ENCODE measurements at regions not wholly inside any gene's neighbourhood (a gene's known extent, or its start where the extent isn't known, plus 50 kb on each side); places are given as distances from the start of the nearest gene placed in this dataset.

DNA sequence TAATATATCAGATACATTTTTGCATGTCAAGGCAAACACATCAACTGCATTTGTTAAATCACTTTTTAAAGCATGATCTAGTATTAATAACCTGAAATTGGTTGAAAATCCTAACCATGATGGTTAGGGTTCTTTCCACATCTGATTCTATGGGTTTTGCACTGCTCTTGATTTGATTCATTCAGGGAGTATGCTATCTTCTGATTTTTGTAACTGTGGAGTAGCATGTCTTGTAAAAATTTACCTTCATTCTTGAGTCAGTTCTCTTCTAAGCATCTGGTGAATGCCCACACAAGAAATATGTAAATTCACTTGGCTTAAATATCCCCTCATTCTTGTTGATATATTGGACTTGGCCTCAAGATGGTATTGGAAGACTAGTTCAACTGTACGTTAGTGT, 178.7 kb downstream of the KLF6 start:
- H3K4me3 ChIP-seq (replicated peaks; ENCODE audit: insufficient read depth, low read length) = no peak overlapping the region
- H3K27me3 ChIP-seq (ENCODE audit: insufficient read depth, poor library complexity, severe bottlenecking) = no peaks in the 10 kb centered on the region
- H3K27ac ChIP-seq (replicated peaks) = no peak overlapping the region
- TF ChIP-seq SPI1 (IDR thresholded peaks at IDR 0.05; ENCODE audit: borderline replicate concordance, low read depth) (no peak), GABPA (IDR thresholded peaks at IDR 0.05; ENCODE audit: low read depth) (no peak), POLR2AphosphoS5 (IDR thresholded peaks at IDR 0.05; ENCODE audit: low read depth) (no peak)
- TF ChIP-seq, protein P1, sequence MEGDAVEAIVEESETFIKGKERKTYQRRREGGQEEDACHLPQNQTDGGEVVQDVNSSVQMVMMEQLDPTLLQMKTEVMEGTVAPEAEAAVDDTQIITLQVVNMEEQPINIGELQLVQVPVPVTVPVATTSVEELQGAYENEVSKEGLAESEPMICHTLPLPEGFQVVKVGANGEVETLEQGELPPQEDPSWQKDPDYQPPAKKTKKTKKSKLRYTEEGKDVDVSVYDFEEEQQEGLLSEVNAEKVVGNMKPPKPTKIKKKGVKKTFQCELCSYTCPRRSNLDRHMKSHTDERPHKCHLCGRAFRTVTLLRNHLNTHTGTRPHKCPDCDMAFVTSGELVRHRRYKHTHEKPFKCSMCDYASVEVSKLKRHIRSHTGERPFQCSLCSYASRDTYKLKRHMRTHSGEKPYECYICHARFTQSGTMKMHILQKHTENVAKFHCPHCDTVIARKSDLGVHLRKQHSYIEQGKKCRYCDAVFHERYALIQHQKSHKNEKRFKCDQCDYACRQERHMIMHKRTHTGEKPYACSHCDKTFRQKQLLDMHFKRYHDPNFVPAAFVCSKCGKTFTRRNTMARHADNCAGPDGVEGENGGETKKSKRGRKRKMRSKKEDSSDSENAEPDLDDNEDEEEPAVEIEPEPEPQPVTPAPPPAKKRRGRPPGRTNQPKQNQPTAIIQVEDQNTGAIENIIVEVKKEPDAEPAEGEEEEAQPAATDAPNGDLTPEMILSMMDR (IDR thresholded peaks at IDR 0.05; ENCODE audit: insufficient read depth, low read length) = no peak
- TF ChIP-seq, protein P2, sequence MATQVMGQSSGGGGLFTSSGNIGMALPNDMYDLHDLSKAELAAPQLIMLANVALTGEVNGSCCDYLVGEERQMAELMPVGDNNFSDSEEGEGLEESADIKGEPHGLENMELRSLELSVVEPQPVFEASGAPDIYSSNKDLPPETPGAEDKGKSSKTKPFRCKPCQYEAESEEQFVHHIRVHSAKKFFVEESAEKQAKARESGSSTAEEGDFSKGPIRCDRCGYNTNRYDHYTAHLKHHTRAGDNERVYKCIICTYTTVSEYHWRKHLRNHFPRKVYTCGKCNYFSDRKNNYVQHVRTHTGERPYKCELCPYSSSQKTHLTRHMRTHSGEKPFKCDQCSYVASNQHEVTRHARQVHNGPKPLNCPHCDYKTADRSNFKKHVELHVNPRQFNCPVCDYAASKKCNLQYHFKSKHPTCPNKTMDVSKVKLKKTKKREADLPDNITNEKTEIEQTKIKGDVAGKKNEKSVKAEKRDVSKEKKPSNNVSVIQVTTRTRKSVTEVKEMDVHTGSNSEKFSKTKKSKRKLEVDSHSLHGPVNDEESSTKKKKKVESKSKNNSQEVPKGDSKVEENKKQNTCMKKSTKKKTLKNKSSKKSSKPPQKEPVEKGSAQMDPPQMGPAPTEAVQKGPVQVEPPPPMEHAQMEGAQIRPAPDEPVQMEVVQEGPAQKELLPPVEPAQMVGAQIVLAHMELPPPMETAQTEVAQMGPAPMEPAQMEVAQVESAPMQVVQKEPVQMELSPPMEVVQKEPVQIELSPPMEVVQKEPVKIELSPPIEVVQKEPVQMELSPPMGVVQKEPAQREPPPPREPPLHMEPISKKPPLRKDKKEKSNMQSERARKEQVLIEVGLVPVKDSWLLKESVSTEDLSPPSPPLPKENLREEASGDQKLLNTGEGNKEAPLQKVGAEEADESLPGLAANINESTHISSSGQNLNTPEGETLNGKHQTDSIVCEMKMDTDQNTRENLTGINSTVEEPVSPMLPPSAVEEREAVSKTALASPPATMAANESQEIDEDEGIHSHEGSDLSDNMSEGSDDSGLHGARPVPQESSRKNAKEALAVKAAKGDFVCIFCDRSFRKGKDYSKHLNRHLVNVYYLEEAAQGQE (IDR thresholded peaks at IDR 0.05; ENCODE audit: insufficient replicate concordance, low read depth) = no peak
- DNase-seq (ENCODE audit: low read depth in 1 of 2, low spot score in 1 of 2) = no peak

DNA sequence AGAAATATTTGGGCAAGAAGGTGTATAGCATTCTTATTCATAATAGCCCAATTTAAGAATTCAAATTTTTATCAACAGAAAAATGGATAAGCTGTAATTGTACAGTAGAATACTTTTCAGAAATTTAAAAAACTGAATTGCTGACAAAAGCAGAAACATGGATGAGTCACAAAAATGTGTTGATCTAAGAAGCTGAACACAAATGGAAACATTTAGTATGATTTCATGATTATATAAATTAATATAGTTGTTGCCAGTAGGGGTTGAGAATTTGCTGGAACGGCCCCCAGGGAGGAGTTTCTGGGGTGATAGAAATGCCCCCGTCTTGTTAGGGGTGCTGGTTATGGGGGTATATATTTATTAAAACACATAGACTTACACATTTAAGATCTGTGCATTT, 179.1 kb downstream of the KLF6 start:
- Histone ChIP-seq H3K27ac (replicated peaks) (no peak overlapping the region), H3K4me3 (replicated peaks; ENCODE audit: insufficient read depth, low read length) (no peak overlapping the region), H3K27me3 (ENCODE audit: insufficient read depth, poor library complexity, severe bottlenecking) (no peaks in the 10 kb centered on the region)
- no peak for DNase-seq (ENCODE audit: low read depth in 1 of 2, low spot score in 1 of 2)
- TF ChIP-seq, protein P2 (IDR thresholded peaks at IDR 0.05; ENCODE audit: insufficient replicate concordance, low read depth) = no peak
- TF ChIP-seq POLR2AphosphoS5 (IDR thresholded peaks at IDR 0.05; ENCODE audit: low read depth) = no peak
- TF ChIP-seq, protein P1 (IDR thresholded peaks at IDR 0.05; ENCODE audit: insufficient read depth, low read length) = no peak
- no peak for TF ChIP-seq SPI1 (IDR thresholded peaks at IDR 0.05; ENCODE audit: borderline replicate concordance, low read depth)
- TF ChIP-seq GABPA (IDR thresholded peaks at IDR 0.05; ENCODE audit: low read depth) = no peak

DNA sequence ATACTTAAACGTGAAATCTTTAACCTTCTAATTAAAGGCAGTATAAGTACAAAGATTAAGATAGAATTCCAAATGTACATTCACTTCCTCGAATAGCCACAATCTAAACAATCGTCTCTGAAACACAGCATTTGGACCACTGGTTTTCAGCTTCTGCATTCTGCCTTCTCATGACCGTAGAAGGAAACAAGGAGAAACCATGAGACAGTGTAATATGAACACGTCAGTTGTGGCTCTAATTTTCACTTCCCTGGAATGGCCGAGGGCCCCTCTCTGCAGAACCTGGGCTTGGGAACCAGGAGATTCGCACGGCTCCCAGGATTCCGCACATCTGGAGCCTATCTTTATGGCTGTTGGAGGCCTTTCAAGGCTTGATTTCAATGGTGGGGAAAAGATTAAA, 189.3 kb downstream of the KLF6 start:
- no peak for TF ChIP-seq SPI1 (IDR thresholded peaks at IDR 0.05; ENCODE audit: borderline replicate concordance, low read depth)
- TF ChIP-seq GABPA (IDR thresholded peaks at IDR 0.05; ENCODE audit: low read depth) = no peak
- TF ChIP-seq, protein P1 (IDR thresholded peaks at IDR 0.05; ENCODE audit: insufficient read depth, low read length) = no peak
- no peak for TF ChIP-seq POLR2AphosphoS5 (IDR thresholded peaks at IDR 0.05; ENCODE audit: low read depth)
- TF ChIP-seq, protein P2 (IDR thresholded peaks at IDR 0.05; ENCODE audit: insufficient replicate concordance, low read depth) = no peak
- DNase-seq (ENCODE audit: low read depth in 1 of 2, low spot score in 1 of 2) = no peak
- Histone ChIP-seq H3K27ac (replicated peaks) (no peak overlapping the region), H3K4me3 (replicated peaks; ENCODE audit: insufficient read depth, low read length) (no peak overlapping the region), H3K27me3 (ENCODE audit: insufficient read depth, poor library complexity, severe bottlenecking) (no peaks in the 10 kb centered on the region)
